ENCODE measurements at regions not wholly inside any gene's neighbourhood (a gene's known extent, or its start where the extent isn't known, plus 50 kb on each side); places are given as distances from the start of the nearest gene placed in this dataset.

DNA sequence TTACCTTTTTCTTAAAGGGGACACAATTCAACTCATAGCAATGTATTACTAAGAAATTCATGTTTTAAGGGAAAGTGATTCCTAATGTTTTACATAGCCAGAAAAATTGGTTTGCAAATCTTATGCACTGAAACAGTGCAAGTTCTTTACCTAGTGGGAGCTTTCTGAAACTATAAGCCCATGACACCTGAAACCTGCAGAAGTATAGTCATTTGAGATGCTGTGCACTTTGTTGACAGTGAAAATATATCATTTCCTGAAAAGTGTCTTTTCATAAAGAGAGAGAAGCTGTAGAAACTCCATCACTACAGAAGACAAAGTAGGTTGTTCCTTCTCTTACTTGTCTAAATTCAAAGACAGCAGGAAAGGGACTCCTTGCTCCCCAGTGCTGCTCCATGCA is 517.1 kb downstream of the LMO7 start:
- Histone ChIP-seq H3K14ac (ENCODE audit: insufficient read depth, low read length) (no peak overlapping the region), H3K4ac (ENCODE audit: low read depth, low read length) (no peak overlapping the region), H3K9me3 (ENCODE audit: control insufficient read depth, low read depth, low read length) (no peaks in the 10 kb centered on the region), H3K23ac (ENCODE audit: insufficient read length, low read depth, low read length) (no peak overlapping the region), H3K27ac (ENCODE audit: insufficient read length, low read depth, low read length) (no peak overlapping the region), H3K4me2 (ENCODE audit: insufficient read depth, insufficient read length, low read length) (no peak overlapping the region), H3K23me2 (ENCODE audit: insufficient read length, low read depth, low read length, poor library complexity, severe bottlenecking) (no peaks in the 10 kb centered on the region), H3T11ph (ENCODE audit: low read length) (no peak overlapping the region), H3K18ac (ENCODE audit: insufficient read length, low read depth, low read length) (no peak overlapping the region), H3K9ac (ENCODE audit: extremely low read depth, insufficient read length, low read length) (no peak overlapping the region), H3K56ac (ENCODE audit: insufficient read length, low read depth, low read length) (no peak overlapping the region), H4K5ac (ENCODE audit: insufficient read length, low read depth, low read length) (no peak overlapping the region), H4K20me1 (ENCODE audit: control insufficient read depth, insufficient read depth, insufficient read length) (no peaks in the 10 kb centered on the region), H2BK12ac (ENCODE audit: insufficient read length, low read depth, low read length) (no peak overlapping the region), H2BK15ac (ENCODE audit: low read depth, low read length) (no peak overlapping the region), H2BK20ac (ENCODE audit: low read depth, low read length, poor library complexity, severe bottlenecking) (no peak overlapping the region), H2BK120ac (ENCODE audit: low read depth, low read length, poor library complexity, severe bottlenecking) (no peak overlapping the region), H3K79me1 (ENCODE audit: insufficient read depth, low read depth, low read length, poor library complexity, severe bottlenecking) (no peaks in the 10 kb centered on the region), H3K4me1 (ENCODE audit: insufficient read depth, low read length) (peaks cover 6% of the 10 kb centered on the region; the same call in 1 of the 2 replicates), H4K91ac (ENCODE audit: insufficient read length, low read depth, low read length) (no peak overlapping the region), H2AFZ (ENCODE audit: low read length) (no peak overlapping the region), H2AK5ac (ENCODE audit: insufficient read length, low read length) (no peak overlapping the region), H4K8ac (replicated peaks; ENCODE audit: insufficient read length, low read depth, low read length) (no peak overlapping the region), H3K27me3 (ENCODE audit: insufficient read depth, low read length) (no peaks in the 10 kb centered on the region), H2BK5ac (ENCODE audit: insufficient read length, low read length) (no peak overlapping the region), H3K79me2 (ENCODE audit: insufficient read depth, low read length) (no peaks in the 10 kb centered on the region)
- Mint-ChIP-seq H3K36me3 (ENCODE audit: insufficient read depth in 1 of 3, low read depth in 3 of 3) (no peaks in the 10 kb centered on the region), H3K27ac (no peak overlapping the region), H3K4me1 (peaks cover 6% of the 10 kb centered on the region in 2 experiments), H3K27me3 (ENCODE audit: low read depth) (no peaks in the 10 kb centered on the region), H3K9me3 (no peaks in the 10 kb centered on the region), H3K4me3 (no peak overlapping the region)
- no peak for DNase-seq
- TF ChIP-seq CTCF (conservative IDR thresholded peaks at IDR 0.05), result no peak
